ENCODE measurements at regions not wholly inside any gene's neighbourhood (a gene's known extent, or its start where the extent isn't known, plus 50 kb on each side); places are given as distances from the start of the nearest gene placed in this dataset.

DNA sequence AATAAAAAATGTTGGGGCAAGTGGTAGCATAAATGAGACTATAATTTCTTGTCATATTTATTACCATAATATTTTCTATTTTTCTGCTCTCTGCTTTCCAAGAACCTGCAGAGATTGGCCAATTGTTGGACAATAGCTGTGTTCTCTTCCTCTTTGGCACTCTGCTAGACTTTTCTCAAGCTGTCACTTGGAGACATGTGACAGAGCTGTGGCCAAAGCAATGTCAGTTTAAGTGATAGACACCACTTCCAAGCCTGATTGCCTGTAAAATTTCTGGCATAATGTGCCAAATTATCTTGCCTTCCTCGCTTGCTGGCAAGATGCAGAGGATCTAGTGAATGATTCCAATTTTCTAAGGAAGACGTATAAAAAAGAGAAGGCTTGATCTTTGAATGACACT is 162.2 kb upstream of the NDST4 start:
- H3K27me3 ChIP-seq, result no peaks in the 10 kb centered on the region
- H3K4me3 ChIP-seq, result no peak overlapping the region
- no peak for DNase-seq
- no peak for TF ChIP-seq EP300 (IDR thresholded peaks at IDR 0.05)
- TF ChIP-seq POLR2AphosphoS5 (IDR thresholded peaks at IDR 0.05), result no peak
- no peak for TF ChIP-seq POLR2A (IDR thresholded peaks at IDR 0.05)
- TF ChIP-seq, protein P1, sequence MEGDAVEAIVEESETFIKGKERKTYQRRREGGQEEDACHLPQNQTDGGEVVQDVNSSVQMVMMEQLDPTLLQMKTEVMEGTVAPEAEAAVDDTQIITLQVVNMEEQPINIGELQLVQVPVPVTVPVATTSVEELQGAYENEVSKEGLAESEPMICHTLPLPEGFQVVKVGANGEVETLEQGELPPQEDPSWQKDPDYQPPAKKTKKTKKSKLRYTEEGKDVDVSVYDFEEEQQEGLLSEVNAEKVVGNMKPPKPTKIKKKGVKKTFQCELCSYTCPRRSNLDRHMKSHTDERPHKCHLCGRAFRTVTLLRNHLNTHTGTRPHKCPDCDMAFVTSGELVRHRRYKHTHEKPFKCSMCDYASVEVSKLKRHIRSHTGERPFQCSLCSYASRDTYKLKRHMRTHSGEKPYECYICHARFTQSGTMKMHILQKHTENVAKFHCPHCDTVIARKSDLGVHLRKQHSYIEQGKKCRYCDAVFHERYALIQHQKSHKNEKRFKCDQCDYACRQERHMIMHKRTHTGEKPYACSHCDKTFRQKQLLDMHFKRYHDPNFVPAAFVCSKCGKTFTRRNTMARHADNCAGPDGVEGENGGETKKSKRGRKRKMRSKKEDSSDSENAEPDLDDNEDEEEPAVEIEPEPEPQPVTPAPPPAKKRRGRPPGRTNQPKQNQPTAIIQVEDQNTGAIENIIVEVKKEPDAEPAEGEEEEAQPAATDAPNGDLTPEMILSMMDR (IDR thresholded peaks at IDR 0.05), result no peak
- no peaks in the 10 kb centered on the region for H3K36me3 ChIP-seq
- WGBS, 5 donors, result 60 to 76% (median 67%) methylated on average over 2 of the region's 2 CpGs
- H3K9me3 ChIP-seq, result no peaks in the 10 kb centered on the region
- no peaks in the 10 kb centered on the region for H3K4me1 ChIP-seq
- H3K27ac ChIP-seq, result no peak overlapping the region
- intact Hi-C loops (cut with DNase I; ENCODE audit: low total_unique reads), result no loop called here

DNA sequence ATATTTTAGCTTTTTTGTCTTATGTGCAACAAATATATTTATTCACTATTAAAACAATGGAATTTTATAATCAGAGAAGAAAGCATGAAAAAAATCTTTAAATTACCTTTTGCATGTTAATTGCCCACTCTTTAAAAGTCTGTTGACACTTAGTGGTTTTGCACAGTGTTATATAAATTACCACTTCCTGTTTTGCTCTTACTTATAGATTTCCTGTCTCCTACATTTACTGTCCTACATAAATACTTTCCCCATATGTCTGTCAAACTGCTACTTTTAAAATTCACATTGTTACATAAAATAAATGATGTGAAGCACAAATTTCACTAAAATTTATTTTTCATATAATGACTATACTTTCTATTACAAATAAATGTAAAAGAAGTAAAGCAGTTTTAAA is 161.1 kb upstream of the NDST4 start:
- H3K4me3 ChIP-seq, result no peak overlapping the region
- no peaks in the 10 kb centered on the region for H3K9me3 ChIP-seq
- H3K27me3 ChIP-seq, result no peaks in the 10 kb centered on the region
- TF ChIP-seq, protein P1 (IDR thresholded peaks at IDR 0.05), result no peak
- TF ChIP-seq EP300 (IDR thresholded peaks at IDR 0.05), result no peak
- no peak for TF ChIP-seq POLR2A (IDR thresholded peaks at IDR 0.05)
- no peak for TF ChIP-seq POLR2AphosphoS5 (IDR thresholded peaks at IDR 0.05)
- intact Hi-C loops (cut with DNase I; ENCODE audit: low total_unique reads), result no loop called here
- H3K36me3 ChIP-seq, result no peaks in the 10 kb centered on the region
- H3K27ac ChIP-seq, result no peak overlapping the region
- no peak for DNase-seq
- no peaks in the 10 kb centered on the region for H3K4me1 ChIP-seq

DNA sequence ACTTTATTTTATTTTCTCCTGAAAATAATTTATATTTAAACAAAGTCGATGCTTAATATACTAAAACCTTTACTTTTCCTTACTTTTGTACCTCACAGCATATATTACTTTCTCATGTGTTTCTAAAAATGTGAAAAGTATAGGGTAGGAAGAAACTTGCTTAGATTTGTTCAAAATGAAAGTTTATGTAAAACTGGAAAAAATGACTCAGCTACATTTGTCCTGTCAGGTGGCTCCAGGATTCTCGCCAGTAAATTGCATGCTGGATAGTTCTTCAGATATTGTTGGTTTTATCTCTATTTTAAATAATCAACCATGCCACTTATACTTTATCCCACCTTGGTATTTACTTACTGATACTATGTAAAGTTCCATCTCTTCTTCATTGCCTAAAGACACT is 159.2 kb upstream of the NDST4 start:
- no peaks in the 10 kb centered on the region for H3K36me3 ChIP-seq
- no peak for DNase-seq
- intact Hi-C loops (cut with DNase I; ENCODE audit: low total_unique reads), result no loop called here
- no peaks in the 10 kb centered on the region for H3K27me3 ChIP-seq
- no peak overlapping the region for H3K27ac ChIP-seq
- H3K4me3 ChIP-seq, result no peak overlapping the region
- TF ChIP-seq, protein P1 (IDR thresholded peaks at IDR 0.05), result no peak
- no peak for TF ChIP-seq POLR2AphosphoS5 (IDR thresholded peaks at IDR 0.05)
- TF ChIP-seq EP300 (IDR thresholded peaks at IDR 0.05), result no peak
- TF ChIP-seq POLR2A (IDR thresholded peaks at IDR 0.05), result no peak
- H3K9me3 ChIP-seq, result no peaks in the 10 kb centered on the region
- 87 to 93% (median 91%) methylated on average over 2 of the region's 2 CpGs for WGBS, 5 donors
- H3K4me1 ChIP-seq, result no peaks in the 10 kb centered on the region

DNA sequence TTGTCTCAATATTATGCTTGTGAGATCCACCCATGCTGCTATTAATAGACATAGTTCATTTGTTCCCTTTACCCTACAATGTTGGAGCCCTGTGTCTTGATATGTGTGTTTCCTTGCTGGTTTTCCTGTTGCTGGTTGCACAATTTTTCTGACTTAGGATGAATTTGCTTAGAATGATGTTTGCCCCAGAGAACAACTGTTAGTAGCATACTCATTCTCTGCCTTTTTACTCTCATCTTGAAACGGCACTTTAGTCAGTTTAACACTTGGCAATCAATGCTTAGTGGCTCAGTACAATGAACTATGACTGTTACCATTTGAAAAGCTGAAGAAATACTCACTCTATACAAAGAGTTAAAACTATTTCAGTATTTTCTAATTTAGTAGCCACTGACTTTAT is 158.8 kb upstream of the NDST4 start:
- no peaks in the 10 kb centered on the region for H3K36me3 ChIP-seq
- no peaks in the 10 kb centered on the region for H3K27me3 ChIP-seq
- no peaks in the 10 kb centered on the region for H3K4me1 ChIP-seq
- H3K4me3 ChIP-seq, result no peak overlapping the region
- intact Hi-C loops (cut with DNase I; ENCODE audit: low total_unique reads), result no loop called here
- H3K9me3 ChIP-seq, result no peaks in the 10 kb centered on the region
- DNase-seq, result no peak
- H3K27ac ChIP-seq, result no peak overlapping the region
- WGBS, 5 donors, result 57 to 79% (median 71%) methylated on average over 1 of the region's 1 CpG
- no peak for TF ChIP-seq EP300 (IDR thresholded peaks at IDR 0.05)
- TF ChIP-seq POLR2AphosphoS5 (IDR thresholded peaks at IDR 0.05), result no peak
- TF ChIP-seq, protein P1 (IDR thresholded peaks at IDR 0.05), result no peak
- no peak for TF ChIP-seq POLR2A (IDR thresholded peaks at IDR 0.05)
